HCT116 (cell line): ENCODE measurements at regions not wholly inside any gene's neighbourhood (a gene's known extent, or its start where the extent isn't known, plus 50 kb on each side); places are given as distances from the start of the nearest gene placed in this dataset.

Source experiments
- ATAC-seq: fragments of 200-7000 bp; cut with Tn5 transposase; 2 replicates; pipeline ENCODE4 v1.9.1; 2020; ENCODE audit warnings: mild to moderate bottlenecking, moderate library complexity
- BruUV-seq: library from RNA; stranded (reverse); fragments of 400-500 nt; replicated peaks from 2 replicates; lab custom pipeline; 2021; lab: Mats Ljungman, UMichigan
- CTCF ChIA-PET: fragments of 300-600 bp; sonication (Branson Sonifier 250); formaldehyde crosslinking; loops from one replicate; lab custom pipeline; 2021; ENCODE audit warnings: antibody characterized with exemption; lab: Charles Lee
- POLR2A ChIA-PET: fragments of 300-600, 350-600 bp; sonication (Branson Sonifier 250); formaldehyde crosslinking; loops from one replicate; lab custom pipeline; 2021; ENCODE audit warnings: antibody characterized with exemption; lab: Charles Lee
- RAD21 ChIA-PET, 2 experiments: fragments of 300-600 bp; sonication (Branson Sonifier 250); formaldehyde crosslinking; loops; one replicate each; lab custom pipeline; 2023; ENCODE audit warnings: low total read pairs in 2 of 2; ENCODE audit not compliant: uncharacterized antibody in 2 of 2, unreplicated experiment in 2 of 2, low non-redundant PET in 1 of 2; lab: Charles Lee
- DNase-seq: peaks from one replicate; pipeline ENCODE4 v3.0.0-alpha.2; 2010; ENCODE audit warnings: low read depth, low spot score
- H2AFZ ChIP-seq: fragments of 200-600 bp; shearing (Covaris generic), sonication (generic); 2 replicates; pipeline ENCODE4 v1.6.1; 2017; ENCODE audit warnings: low read depth, mixed run types, mixed read lengths, antibody characterized with exemption, low read length; ENCODE audit not compliant: poor library complexity, severe bottlenecking
- H3K27ac ChIP-seq: 2 replicates; pipeline ENCODE4 v1.5.1; 2012; ENCODE audit warnings: low read depth, low read length
- H3K27me3 ChIP-seq: fragments of 200-600 bp; sonication (generic); 2 replicates; pipeline ENCODE4 v1.6.1; 2016; ENCODE audit warnings: mixed run types, low read length, mixed read lengths; ENCODE audit not compliant: insufficient read depth
- H3K36me3 ChIP-seq, 2 experiments: fragments of 200-500 bp in 1 of 2; fragments of 200-600 bp in 1 of 2; sonication (Bioruptor generic) in 1 of 2; sonication (generic) in 1 of 2; 2 replicates each; pipeline versions ENCODE4 v1.5.1 to v1.6.1; 2014 to 2016; ENCODE audit warnings: low read length in 2 of 2, inconsistent platforms in 1 of 2, mixed read lengths in 1 of 2, mixed run types in 1 of 2; ENCODE audit not compliant: insufficient read depth in 2 of 2, control insufficient read depth in 1 of 2
- H3K4me1 ChIP-seq, 2 experiments: fragments of 200-600 bp in 1 of 2; sonication (generic) in 1 of 2; 2 replicates each; pipeline versions ENCODE4 v1.5.1 to v1.6.1; 2012 to 2017; ENCODE audit warnings: low read length in 2 of 2, inconsistent platforms in 1 of 2, mild to moderate bottlenecking in 1 of 2, mixed read lengths in 1 of 2, mixed run types in 1 of 2, moderate library complexity in 1 of 2; ENCODE audit not compliant: insufficient read depth in 2 of 2, control insufficient read depth in 1 of 2
- H3K4me2 ChIP-seq: fragments of 200-600 bp; sonication (generic); 2 replicates; pipeline ENCODE4 v1.6.1; 2017; ENCODE audit warnings: mixed run types, low read length, mixed read lengths
- H3K4me3 ChIP-seq, 2 experiments: fragments of 200-600 bp in 1 of 2; sonication (generic) in 1 of 2; replicated peaks in 1 of 2; 2 replicates each; pipeline ENCODE4 v1.5.1; 2011 to 2016; ENCODE audit warnings: low read length in 2 of 2, control low read depth in 1 of 2, low read depth in 1 of 2, mild to moderate bottlenecking in 1 of 2, mixed read lengths in 1 of 2, mixed run types in 1 of 2
- H3K79me2 ChIP-seq: fragments of 200-600 bp; sonication (generic); 2 replicates; pipeline ENCODE4 v1.6.1; 2017; ENCODE audit warnings: mild to moderate bottlenecking, mixed run types, low read length, moderate library complexity, mixed read lengths; ENCODE audit not compliant: insufficient read depth
- H3K9ac ChIP-seq: fragments of 200-600 bp; sonication (generic); 2 replicates; pipeline ENCODE4 v1.6.1; 2016; ENCODE audit warnings: low read length, mixed read lengths
- H3K9me2 ChIP-seq: fragments of 200-600 bp; sonication (generic), shearing (Covaris generic); 2 replicates; pipeline ENCODE4 v1.6.1; 2017; ENCODE audit warnings: mixed run types, mild to moderate bottlenecking, moderate library complexity; ENCODE audit not compliant: insufficient read depth
- H3K9me3 ChIP-seq, 2 experiments: fragments of 200-500 bp in 1 of 2; fragments of 200-600 bp in 1 of 2; sonication (Bioruptor generic) in 1 of 2; sonication (generic) in 1 of 2; 2 replicates each; pipeline ENCODE4 v1.6.1; 2014 to 2017; ENCODE audit warnings: low read length in 2 of 2, mixed read lengths in 2 of 2, inconsistent platforms in 1 of 2, low read depth in 1 of 2, mild to moderate bottlenecking in 1 of 2, mixed run types in 1 of 2, moderate library complexity in 1 of 2; ENCODE audit not compliant: control insufficient read depth in 1 of 2, insufficient read depth in 1 of 2
- H4K20me1 ChIP-seq: fragments of 200-600 bp; sonication (generic), shearing (Covaris generic); 2 replicates; pipeline ENCODE4 v1.6.1; 2017; ENCODE audit warnings: mixed run types, mild to moderate bottlenecking, moderate library complexity; ENCODE audit not compliant: insufficient read depth
- CEBPB ChIP-seq: IDR thresholded peaks from 2 replicates; pipeline ENCODE4 v1.6.1; 2012; ENCODE audit warnings: low read depth
- EGR1 ChIP-seq: IDR thresholded peaks from 2 replicates; pipeline ENCODE4 v1.6.1; 2012; ENCODE audit warnings: low read depth
- ELF1 ChIP-seq: IDR thresholded peaks from 2 replicates; pipeline ENCODE4 v1.6.1; 2012; ENCODE audit warnings: low read depth, borderline replicate concordance
- EZH2phosphoT487 ChIP-seq: fragments of 200-600 bp; IDR thresholded peaks from 2 replicates; pipeline ENCODE4 v1.6.1; 2018; ENCODE audit warnings: antibody characterized with exemption, borderline replicate concordance
- FOSL1 ChIP-seq: IDR thresholded peaks from 2 replicates; pipeline ENCODE4 v1.6.1; 2012; ENCODE audit warnings: low read depth
- JUND ChIP-seq: IDR thresholded peaks from 2 replicates; pipeline ENCODE4 v1.6.1; 2012
- MAX ChIP-seq: IDR thresholded peaks from 2 replicates; pipeline ENCODE4 v1.6.1; 2012
- POLR2AphosphoS5 ChIP-seq: IDR thresholded peaks from 2 replicates; pipeline ENCODE4 v1.6.1; 2011; ENCODE audit warnings: mild to moderate bottlenecking, low read depth, low read length, moderate library complexity
- RAD21 ChIP-seq: IDR thresholded peaks from 2 replicates; pipeline ENCODE4 v1.6.1; 2012; ENCODE audit warnings: low read depth, mild to moderate bottlenecking
- REST ChIP-seq: IDR thresholded peaks from 2 replicates; pipeline ENCODE4 v1.6.1; 2012; ENCODE audit warnings: low read depth
- SIN3A ChIP-seq: IDR thresholded peaks from 2 replicates; pipeline ENCODE4 v1.6.1; 2012; ENCODE audit warnings: low read depth
- SP1 ChIP-seq: IDR thresholded peaks from 2 replicates; pipeline ENCODE4 v1.6.1; 2012; ENCODE audit warnings: low read depth
- SRF ChIP-seq: IDR thresholded peaks from 2 replicates; pipeline ENCODE4 v1.6.1; 2012; ENCODE audit warnings: low read depth
- YY1 ChIP-seq: IDR thresholded peaks from 2 replicates; pipeline ENCODE4 v1.6.1; 2011; ENCODE audit warnings: low read length, low read depth, moderate library complexity, mild to moderate bottlenecking; ENCODE audit not compliant: insufficient replicate concordance; ENCODE audit errors: extremely low read depth
- intact Hi-C: fragments of 100-400 bp; cut with micrococcal nuclease; formaldehyde crosslinking; loops from 2 replicates; pipeline ENCODE4 v1.10.0; 2022
- TF ChIP-seq, protein P1 (sequence below): IDR thresholded peaks from 2 replicates; pipeline ENCODE4 v1.6.1; 2012
- TF ChIP-seq, protein P2 (sequence below), 3 experiments: fragments of 200-600 bp in 1 of 3; sonication (generic) in 1 of 3; IDR thresholded peaks in 2 of 3; conservative IDR thresholded peaks in 1 of 3; 2 replicates each; pipeline ENCODE4 v1.5.1; 2012 to 2017; ENCODE audit warnings: low read depth in 2 of 3, low read length in 2 of 3, antibody characterized with exemption in 1 of 3, borderline replicate concordance in 1 of 3, control low read depth in 1 of 3, mild to moderate bottlenecking in 1 of 3, mixed read lengths in 1 of 3, mixed run types in 1 of 3, moderate library complexity in 1 of 3; ENCODE audit not compliant: insufficient read depth in 1 of 3

DNA sequence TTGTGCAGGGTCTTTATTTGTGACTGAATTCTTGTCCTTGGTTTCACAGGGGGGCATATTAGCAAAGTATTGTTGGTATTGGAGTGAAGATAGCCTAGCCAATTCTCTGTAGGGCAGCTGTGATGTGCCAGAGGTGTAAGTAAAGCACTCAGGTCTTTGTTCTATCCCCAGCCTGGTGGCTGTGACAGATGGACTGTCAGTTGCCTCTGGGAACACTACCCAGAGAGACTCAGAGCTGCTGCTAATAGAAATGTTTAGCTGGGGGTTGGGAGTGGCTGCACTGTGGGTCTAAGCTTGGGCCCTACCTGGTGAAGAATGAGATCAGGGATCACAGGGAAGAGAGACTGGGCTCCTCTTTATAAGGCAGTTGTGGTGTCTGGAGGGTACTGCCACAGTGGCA lies 1006.5 kb upstream of the TYRP1 start:
- ChIA-PET RAD21 (no interaction called here), CTCF (no interaction called here)
- no TSS peak for BruUV-seq

More for the DNA sequence above, 1006.5 kb upstream of the TYRP1 start:
- H3K4me2 ChIP-seq: no peak overlapping the region
- no peak for ATAC-seq
- H3K9me3 ChIP-seq: peaks cover 4 to 15% of the 10 kb centered on the region in 2 experiments; a peak in 2 of 4 replicates
- H3K27me3 ChIP-seq: no peaks in the 10 kb centered on the region
- no peak overlapping the region for H2AFZ ChIP-seq
- intact Hi-C loops: no loop called here
- no peaks in the 10 kb centered on the region for H4K20me1 ChIP-seq
- H3K4me3 ChIP-seq: no peak overlapping the region
- no peak overlapping the region for H3K27ac ChIP-seq
- H3K4me1 ChIP-seq: no peaks in the 10 kb centered on the region
- no peak for DNase-seq
- H3K9ac ChIP-seq: no peak overlapping the region
- no peaks in the 10 kb centered on the region for H3K9me2 ChIP-seq
- POLR2A ChIA-PET: no interaction called here
- no peak for TF ChIP-seq REST
- TF ChIP-seq SIN3A: no peak
- no peak for TF ChIP-seq YY1
- TF ChIP-seq FOSL1: no peak
- no peak for TF ChIP-seq SP1
- no peak for TF ChIP-seq MAX
- TF ChIP-seq RAD21: no peak
- TF ChIP-seq EZH2phosphoT487: no peak
- TF ChIP-seq, protein P1, sequence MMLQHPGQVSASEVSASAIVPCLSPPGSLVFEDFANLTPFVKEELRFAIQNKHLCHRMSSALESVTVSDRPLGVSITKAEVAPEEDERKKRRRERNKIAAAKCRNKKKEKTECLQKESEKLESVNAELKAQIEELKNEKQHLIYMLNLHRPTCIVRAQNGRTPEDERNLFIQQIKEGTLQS: no peak
- TF ChIP-seq POLR2AphosphoS5: no peak
- TF ChIP-seq, protein P2, sequence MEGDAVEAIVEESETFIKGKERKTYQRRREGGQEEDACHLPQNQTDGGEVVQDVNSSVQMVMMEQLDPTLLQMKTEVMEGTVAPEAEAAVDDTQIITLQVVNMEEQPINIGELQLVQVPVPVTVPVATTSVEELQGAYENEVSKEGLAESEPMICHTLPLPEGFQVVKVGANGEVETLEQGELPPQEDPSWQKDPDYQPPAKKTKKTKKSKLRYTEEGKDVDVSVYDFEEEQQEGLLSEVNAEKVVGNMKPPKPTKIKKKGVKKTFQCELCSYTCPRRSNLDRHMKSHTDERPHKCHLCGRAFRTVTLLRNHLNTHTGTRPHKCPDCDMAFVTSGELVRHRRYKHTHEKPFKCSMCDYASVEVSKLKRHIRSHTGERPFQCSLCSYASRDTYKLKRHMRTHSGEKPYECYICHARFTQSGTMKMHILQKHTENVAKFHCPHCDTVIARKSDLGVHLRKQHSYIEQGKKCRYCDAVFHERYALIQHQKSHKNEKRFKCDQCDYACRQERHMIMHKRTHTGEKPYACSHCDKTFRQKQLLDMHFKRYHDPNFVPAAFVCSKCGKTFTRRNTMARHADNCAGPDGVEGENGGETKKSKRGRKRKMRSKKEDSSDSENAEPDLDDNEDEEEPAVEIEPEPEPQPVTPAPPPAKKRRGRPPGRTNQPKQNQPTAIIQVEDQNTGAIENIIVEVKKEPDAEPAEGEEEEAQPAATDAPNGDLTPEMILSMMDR (IDR thresholded peaks at IDR 0.05 in 2 of 3, conservative IDR thresholded peaks at IDR 0.05 in 1 of 3; ENCODE audit: borderline replicate concordance in 1 of 3, insufficient read depth in 1 of 3, low read depth in 2 of 3, low read length in 2 of 3): no peak
- no peak for TF ChIP-seq EGR1
- no peak for TF ChIP-seq CEBPB
- no peak for TF ChIP-seq SRF
- TF ChIP-seq JUND: no peak
- TF ChIP-seq ELF1: no peak
- TF ChIP-seq, all 23 proteins: peak for 0
- H3K79me2 ChIP-seq: no peaks in the 10 kb centered on the region
- no peaks in the 10 kb centered on the region for H3K36me3 ChIP-seq
